HG03135 (cell line): ENCODE measurements at regions not wholly inside any gene's neighbourhood (a gene's known extent, or its start where the extent isn't known, plus 50 kb on each side); places are given as distances from the start of the nearest gene placed in this dataset.

Experiments used
- ATAC-seq: cut with Tn5 transposase; IDR thresholded peaks from one replicate; pipeline ENCODE4 v1.9.1; 2021; ENCODE audit warnings: mild to moderate bottlenecking, moderate library complexity; ENCODE audit not compliant: unreplicated experiment

DNA sequence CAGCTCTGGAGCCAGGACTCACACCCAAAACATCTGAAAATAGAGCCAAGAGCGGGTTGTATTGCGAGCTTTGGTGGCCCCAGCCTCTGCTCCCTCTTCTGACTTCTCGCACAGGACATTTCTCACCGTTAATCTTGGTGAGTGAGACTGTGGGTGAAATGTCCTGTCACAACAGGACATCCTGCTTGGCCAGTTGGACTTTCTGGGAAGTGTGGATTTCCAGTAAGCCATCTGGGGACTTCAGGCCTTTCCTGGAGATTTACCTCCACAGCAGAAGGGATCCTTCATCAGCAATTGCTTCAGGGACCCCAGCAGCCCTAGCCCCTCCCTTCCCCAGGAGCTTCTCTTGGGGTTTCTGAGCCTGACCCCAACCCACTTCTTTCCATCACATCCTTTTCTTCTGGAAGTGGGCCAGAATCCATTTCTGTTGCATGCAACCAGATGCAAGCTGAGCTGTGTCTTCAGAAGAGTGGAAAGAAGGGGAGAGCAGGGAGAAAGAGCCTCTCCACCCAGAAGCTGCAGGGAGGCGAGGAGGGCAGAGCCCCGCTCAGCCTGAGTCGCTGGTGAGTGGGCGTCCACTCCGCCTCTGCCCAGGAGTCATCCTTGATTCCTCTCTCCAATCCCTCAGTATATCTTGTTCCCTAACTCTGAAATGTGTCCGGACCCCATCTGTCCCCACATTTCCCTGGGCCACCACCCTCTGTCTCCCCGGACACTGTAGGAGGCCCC lies 50.3 kb upstream of the GADD45G start:
- no peak for ATAC-seq

DNA sequence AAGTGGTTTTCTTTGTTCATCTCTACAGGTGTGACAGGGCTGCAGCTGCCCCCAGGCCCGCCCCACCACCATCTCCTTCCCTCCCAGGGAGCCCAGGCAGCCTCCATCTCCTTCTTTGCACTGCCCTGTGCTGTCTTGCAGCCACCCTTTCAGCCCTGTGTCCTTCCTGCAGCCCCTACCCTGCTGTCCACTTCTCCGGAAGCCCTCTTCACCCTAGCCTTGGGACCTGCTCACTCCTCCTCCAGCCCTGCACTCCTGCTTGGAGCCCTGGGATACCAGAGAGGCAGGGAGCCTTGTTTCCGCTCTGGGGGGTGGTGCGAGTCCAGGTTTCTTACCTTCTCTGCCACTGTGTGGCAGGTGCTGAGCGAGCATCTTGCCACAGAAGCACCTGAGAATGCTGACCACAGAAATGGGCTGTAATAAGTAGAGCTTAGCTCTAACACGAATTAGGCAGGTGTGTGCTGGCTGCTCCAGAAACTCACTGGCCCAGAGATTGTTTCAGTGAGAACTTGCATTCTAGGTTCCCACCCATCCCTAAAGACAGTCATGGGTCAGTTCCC lies 51.3 kb upstream of the GADD45G start:
- ATAC-seq, result no peak

DNA sequence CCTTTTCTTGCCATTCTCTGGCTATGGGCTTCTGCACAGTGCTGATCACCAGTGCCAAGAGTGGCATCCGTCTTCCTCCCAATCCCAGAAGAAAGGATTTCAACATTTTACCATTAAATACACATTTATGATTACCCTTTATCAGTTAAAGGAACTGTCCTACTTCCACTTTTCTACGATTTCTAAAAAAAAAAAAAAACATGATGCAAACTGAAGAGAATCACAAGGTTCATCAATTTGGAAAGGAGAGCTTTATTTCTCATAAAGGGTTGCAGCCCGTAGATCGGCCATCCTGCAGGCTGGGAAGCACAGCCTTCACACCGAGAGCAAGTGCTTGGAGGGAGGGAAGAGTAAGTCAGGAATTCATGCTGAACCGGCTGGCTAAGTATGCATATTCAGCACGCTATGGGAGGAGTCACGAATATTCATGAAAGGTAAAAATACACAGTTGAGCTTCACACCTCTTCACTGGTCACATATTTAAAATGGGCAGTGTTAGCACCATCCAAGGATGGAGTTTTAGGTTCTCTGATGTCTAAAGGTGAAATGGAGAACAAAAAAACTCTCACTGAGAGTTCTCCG lies 52.5 kb upstream of the SEMA4D start:
- ATAC-seq, result no peak

DNA sequence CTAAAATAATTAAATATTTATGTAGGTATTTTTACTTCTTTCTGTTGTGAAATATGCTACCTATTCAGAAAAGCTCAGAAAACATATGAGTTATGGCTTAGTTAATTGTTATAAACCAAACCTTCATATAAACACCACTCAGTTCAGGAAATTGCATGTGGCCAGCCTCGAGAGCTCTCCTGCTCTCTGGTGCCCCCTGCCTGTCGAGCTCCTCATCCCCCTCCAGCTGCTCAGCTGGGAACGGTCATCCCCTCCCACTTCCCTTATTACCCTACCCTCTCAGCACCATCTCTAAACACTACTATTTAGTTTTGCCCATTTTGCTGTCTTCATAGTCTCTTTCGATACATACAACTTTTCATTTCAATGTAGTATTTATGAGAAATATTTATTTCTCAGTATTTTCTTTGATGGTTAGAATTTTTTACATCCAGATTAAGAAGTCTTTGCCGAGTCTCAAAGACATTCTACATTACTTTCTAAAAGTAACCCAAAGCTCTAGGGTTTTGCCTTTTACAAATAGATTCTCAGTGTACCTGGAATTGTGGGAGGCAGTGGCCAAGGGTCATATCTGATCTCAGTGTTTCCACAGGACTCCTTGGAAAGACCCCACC lies 51.2 kb upstream of the SEMA4D start:
- ATAC-seq, result peak; percentile 83

DNA sequence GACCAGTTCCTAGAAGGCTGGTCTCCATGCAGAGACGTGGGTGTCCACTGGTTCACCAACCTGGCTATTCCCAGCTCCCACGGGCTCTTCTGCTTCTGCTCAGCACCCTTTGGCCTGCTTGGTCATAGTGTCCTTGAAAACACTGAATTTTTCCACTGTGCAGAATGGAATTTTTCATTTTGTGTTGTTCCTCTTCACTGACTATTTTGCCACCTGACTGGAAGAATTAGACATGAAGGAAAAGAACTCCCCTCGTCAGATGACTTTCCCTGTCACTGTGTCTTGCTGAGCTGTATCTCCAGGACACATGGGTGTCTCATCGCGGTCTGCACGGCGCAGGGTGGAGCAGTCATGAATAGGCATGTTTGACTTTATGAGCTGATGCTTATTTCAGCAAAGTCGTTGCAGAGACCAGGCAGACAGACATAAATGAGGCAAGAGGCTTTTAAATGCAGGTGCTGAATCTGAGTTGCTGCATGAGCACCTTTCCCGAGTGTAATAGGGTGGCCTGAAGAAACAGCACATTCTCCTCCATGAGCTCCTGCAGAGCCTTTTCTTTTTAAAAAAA lies 50.2 kb upstream of the SEMA4D start:
- ATAC-seq, result no peak
